ENCODE measurements at regions not wholly inside any gene's neighbourhood (a gene's known extent, or its start where the extent isn't known, plus 50 kb on each side); places are given as distances from the start of the nearest gene placed in this dataset.

GRCh38 chr14:42950363-42950762, 1343.7 kb downstream of the LRFN5 start:
- TF ChIP-seq CTCF (conservative IDR thresholded peaks at IDR 0.05; ENCODE audit: low read depth, low read length) (no peak), EZH2 (IDR thresholded peaks at IDR 0.05; ENCODE audit: borderline replicate concordance, low read depth, low read length, poor library complexity, severe bottlenecking) (no peak)
